Fibroblast of the aortic adventitia (primary cell): ENCODE measurements at regions not wholly inside any gene's neighbourhood (a gene's known extent, or its start where the extent isn't known, plus 50 kb on each side); places are given as distances from the start of the nearest gene placed in this dataset.

Source experiments
- DNase-seq: peaks from one replicate; pipeline ENCODE4 v3.0.0-alpha.2; 2010; ENCODE audit warnings: low read depth
- H3K4me3 ChIP-seq: 2 replicates; pipeline ENCODE4 v1.5.1; 2011; ENCODE audit warnings: low read depth, mild to moderate bottlenecking, control low read depth, low read length, moderate library complexity
- TF ChIP-seq, protein P1 (sequence below): IDR thresholded peaks from 2 replicates; pipeline ENCODE4 v1.5.1; 2011; ENCODE audit warnings: mild to moderate bottlenecking, low read length, control low read depth, inconsistent platforms; ENCODE audit not compliant: insufficient read depth

DNA sequence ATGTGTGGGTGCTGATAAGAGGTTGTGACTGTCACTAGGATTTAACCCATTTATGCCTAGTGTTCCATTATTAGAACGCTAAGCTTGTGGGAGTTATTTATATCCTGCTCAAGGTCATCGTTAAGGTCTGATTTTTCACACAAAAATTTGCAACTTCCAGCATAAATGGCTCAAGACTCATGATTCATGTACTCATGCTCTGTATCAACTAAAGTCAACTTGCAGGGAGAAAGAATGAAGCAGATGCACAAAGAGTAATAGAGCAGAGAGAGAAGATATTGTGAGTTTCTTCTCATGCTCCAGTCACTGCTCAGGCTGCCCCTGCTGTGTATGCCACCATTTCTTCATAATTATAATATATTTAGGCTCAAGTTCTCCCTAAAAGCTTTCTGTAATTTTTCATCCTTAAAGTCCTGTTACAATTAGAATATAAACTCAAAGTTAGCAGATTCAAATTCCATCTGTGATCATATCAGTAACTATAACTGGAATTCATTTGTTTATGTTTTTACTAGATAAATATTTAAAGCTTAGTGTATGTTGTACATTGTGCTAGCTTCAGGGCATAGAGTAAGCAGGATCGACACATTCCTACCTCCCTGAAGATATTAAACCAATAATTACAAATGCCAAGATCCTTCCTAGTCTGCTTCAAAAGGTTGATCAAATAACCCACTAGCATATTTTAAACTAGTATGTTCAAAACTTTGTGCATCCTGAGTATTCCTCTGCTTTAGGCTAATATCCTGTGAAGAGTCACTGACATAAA lies 136.7 kb downstream of the NUDT12 start:
- TF ChIP-seq, protein P1, sequence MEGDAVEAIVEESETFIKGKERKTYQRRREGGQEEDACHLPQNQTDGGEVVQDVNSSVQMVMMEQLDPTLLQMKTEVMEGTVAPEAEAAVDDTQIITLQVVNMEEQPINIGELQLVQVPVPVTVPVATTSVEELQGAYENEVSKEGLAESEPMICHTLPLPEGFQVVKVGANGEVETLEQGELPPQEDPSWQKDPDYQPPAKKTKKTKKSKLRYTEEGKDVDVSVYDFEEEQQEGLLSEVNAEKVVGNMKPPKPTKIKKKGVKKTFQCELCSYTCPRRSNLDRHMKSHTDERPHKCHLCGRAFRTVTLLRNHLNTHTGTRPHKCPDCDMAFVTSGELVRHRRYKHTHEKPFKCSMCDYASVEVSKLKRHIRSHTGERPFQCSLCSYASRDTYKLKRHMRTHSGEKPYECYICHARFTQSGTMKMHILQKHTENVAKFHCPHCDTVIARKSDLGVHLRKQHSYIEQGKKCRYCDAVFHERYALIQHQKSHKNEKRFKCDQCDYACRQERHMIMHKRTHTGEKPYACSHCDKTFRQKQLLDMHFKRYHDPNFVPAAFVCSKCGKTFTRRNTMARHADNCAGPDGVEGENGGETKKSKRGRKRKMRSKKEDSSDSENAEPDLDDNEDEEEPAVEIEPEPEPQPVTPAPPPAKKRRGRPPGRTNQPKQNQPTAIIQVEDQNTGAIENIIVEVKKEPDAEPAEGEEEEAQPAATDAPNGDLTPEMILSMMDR = no peak
- DNase-seq = no peak
- H3K4me3 ChIP-seq = no peak overlapping the region

DNA sequence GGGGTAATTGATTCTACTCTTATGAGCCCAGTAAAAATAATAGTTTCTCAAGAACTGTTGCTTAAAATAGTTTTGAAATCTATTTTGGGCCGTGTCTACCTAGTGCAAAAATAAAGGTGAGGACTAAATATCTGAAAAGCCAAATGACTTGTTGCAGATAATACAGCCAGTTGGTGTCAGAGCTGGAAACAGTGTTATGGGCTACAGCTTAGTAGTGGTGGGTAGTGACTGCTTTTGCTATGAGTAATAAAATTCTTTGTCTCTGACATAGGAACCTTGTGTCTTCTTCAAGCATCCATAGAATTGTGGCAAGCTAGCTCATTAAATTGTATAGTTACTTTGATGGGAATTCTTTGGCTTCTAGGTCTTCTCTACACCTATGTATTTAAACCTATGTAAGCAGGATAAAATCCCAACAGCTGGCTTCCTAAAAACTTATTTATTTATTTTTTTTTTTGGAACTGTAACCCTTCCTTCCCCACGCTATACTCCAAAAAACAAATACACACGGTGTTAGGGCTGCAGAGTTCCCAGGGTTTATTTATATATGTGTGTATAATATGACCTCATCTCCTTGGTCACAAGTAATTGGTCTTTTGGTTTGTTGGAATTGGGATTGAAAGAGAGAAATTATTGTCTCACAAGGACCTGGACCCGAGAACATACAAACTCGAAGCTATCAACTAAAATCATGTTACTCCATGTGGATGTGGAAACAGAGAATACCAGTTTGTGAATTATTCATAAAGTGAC lies 138.0 kb downstream of the NUDT12 start:
- peak; percentile 32 for DNase-seq
- no peak overlapping the region for H3K4me3 ChIP-seq
- TF ChIP-seq, protein P1 = no peak

DNA sequence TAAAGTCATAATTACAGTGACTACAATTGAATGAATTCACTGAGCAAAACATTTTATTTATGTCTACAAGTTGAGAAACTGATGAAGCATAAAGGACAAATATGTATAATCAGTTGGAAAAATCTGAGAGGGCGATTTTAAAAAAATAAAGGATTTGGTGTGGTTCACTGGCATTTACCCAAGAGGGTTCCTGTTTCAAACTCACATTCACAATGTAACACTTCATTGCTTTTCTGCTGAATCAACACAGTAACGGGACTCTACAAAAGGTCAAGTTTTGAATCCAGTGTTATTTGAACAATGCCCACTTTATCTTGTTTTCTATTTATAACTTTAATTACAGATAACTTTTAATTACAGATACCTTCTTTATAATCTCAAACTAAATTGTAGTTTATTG lies 138.6 kb downstream of the NUDT12 start:
- TF ChIP-seq, protein P1 = no peak
- H3K4me3 ChIP-seq = no peak overlapping the region
- DNase-seq = peak; percentile 37

DNA sequence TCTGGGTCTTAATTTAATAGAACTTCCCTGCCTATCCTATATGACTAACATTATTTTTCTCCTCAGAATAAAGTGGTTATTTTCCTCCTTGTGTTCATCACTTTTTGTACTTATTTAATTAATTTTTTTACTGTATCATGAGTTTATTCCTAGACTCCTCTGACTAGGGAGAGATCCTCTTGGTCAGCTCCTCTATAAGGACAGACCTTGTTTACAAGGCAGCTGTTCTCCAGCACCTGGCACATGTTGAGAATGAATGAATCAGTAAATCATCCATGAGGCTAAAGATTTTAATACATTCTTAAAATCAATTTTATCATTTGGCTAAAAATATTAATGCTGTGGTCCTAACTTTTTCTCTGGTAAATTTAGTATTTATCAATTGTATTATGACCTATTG lies 139.8 kb downstream of the NUDT12 start:
- H3K4me3 ChIP-seq = no peak overlapping the region
- DNase-seq = no peak
- TF ChIP-seq, protein P1 = no peak

DNA sequence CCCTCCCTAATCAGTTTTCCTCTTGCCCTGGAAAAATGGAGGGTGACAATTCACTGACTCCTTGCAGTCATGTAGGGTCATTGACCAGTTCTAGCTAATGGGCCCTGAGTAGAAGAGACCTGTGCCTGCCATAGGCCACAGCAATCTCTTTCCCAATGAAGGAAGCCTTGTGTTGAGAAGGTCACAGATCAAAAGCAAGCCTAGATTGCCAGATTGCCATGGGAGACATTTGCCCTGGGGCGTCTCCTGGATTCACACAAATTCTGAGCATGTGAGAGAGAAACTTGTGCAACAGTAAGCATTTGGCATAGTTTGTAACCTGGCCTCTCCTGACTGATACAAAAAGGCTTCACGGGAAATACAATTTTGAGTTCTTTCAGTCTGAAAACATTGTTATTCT lies 148.0 kb downstream of the NUDT12 start:
- DNase-seq = no peak
- TF ChIP-seq, protein P1 = no peak
- no peak overlapping the region for H3K4me3 ChIP-seq

DNA sequence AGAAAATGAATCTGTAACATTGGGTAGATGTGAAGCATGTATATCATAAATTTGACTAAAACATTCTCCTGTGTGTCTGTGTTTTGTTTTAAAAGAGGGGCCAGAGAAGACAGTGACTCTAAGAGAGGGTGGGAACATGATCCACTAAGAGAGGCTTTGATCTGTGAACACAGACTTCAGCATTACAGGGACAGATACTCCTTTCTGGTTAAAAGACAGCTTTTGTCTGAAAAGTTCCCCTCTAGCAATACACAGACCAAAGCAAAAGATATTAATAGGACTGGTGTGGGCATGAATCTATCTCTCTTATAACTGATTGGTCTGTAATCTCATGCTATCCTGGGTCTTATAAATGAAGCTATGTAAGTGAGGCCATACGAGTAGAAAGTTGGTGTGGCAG lies 150.9 kb downstream of the NUDT12 start:
- DNase-seq = no peak
- TF ChIP-seq, protein P1 = no peak
- no peak overlapping the region for H3K4me3 ChIP-seq
